ENCODE measurements at regions not wholly inside any gene's neighbourhood (a gene's known extent, or its start where the extent isn't known, plus 50 kb on each side); places are given as distances from the start of the nearest gene placed in this dataset.

- DNase-seq (ENCODE audit: low spot score), result no peak
- peak; percentile 50 for ATAC-seq (ENCODE audit: low read depth)
- no peak overlapping the region for H3K4me3 ChIP-seq (ENCODE audit: severe bottlenecking)
- H3K36me3 ChIP-seq (ENCODE audit: low read depth), result no peaks in the 10 kb centered on the region
- no peak overlapping the region for H3K27ac ChIP-seq (ENCODE audit: poor library complexity, severe bottlenecking)
- TF ChIP-seq CTCF (IDR thresholded peaks at IDR 0.05; ENCODE audit: poor library complexity, severe bottlenecking), result no peak
- H3K4me1 ChIP-seq (ENCODE audit: insufficient read depth, poor library complexity, severe bottlenecking), result peaks cover 29% of the 10 kb centered on the region
- H3K27me3 ChIP-seq (ENCODE audit: insufficient read depth, poor library complexity, severe bottlenecking), result no peaks in the 10 kb centered on the region
- H3K9me3 ChIP-seq (ENCODE audit: severe bottlenecking), result no peaks in the 10 kb centered on the region
Measured at GRCh38 chr13:29908416-29909080, 58.1 kb upstream of the UBL3 start.

GRCh38 chr13:29907670-29908069 lies 57.3 kb upstream of the UBL3 start:
- peaks cover 30% of the 10 kb centered on the region for H3K4me1 ChIP-seq (ENCODE audit: insufficient read depth, poor library complexity, severe bottlenecking)
- no peaks in the 10 kb centered on the region for H3K36me3 ChIP-seq (ENCODE audit: low read depth)
- ATAC-seq (ENCODE audit: low read depth), result no peak
- H3K4me3 ChIP-seq (ENCODE audit: severe bottlenecking), result no peak overlapping the region
- no peaks in the 10 kb centered on the region for H3K9me3 ChIP-seq (ENCODE audit: severe bottlenecking)
- no peak for DNase-seq (ENCODE audit: low spot score)
- H3K27me3 ChIP-seq (ENCODE audit: insufficient read depth, poor library complexity, severe bottlenecking), result no peaks in the 10 kb centered on the region
- H3K27ac ChIP-seq (ENCODE audit: poor library complexity, severe bottlenecking), result no peak overlapping the region
- TF ChIP-seq CTCF (IDR thresholded peaks at IDR 0.05; ENCODE audit: poor library complexity, severe bottlenecking), result no peak

GRCh38 chr13:29906432-29907011 lies 56.1 kb upstream of the UBL3 start:
- no peak for DNase-seq (ENCODE audit: low spot score)
- H3K36me3 ChIP-seq (ENCODE audit: low read depth), result no peaks in the 10 kb centered on the region
- H3K27me3 ChIP-seq (ENCODE audit: insufficient read depth, poor library complexity, severe bottlenecking), result no peaks in the 10 kb centered on the region
- no peak overlapping the region for H3K27ac ChIP-seq (ENCODE audit: poor library complexity, severe bottlenecking)
- ATAC-seq (ENCODE audit: low read depth), result no peak
- H3K4me3 ChIP-seq (ENCODE audit: severe bottlenecking), result no peak overlapping the region
- no peaks in the 10 kb centered on the region for H3K9me3 ChIP-seq (ENCODE audit: severe bottlenecking)
- H3K4me1 ChIP-seq (ENCODE audit: insufficient read depth, poor library complexity, severe bottlenecking), result peaks cover 39% of the 10 kb centered on the region
- no peak for TF ChIP-seq CTCF (IDR thresholded peaks at IDR 0.05; ENCODE audit: poor library complexity, severe bottlenecking)

GRCh38 chr13:29905845-29906244 lies 55.4 kb upstream of the UBL3 start:
- Histone ChIP-seq H3K27ac (ENCODE audit: poor library complexity, severe bottlenecking) (peak overlapping the region; percentile 29), H3K4me1 (ENCODE audit: insufficient read depth, poor library complexity, severe bottlenecking) (peaks cover 42% of the 10 kb centered on the region), H3K36me3 (ENCODE audit: low read depth) (no peaks in the 10 kb centered on the region), H3K9me3 (ENCODE audit: severe bottlenecking) (no peaks in the 10 kb centered on the region), H3K4me3 (ENCODE audit: severe bottlenecking) (no peak overlapping the region), H3K27me3 (ENCODE audit: insufficient read depth, poor library complexity, severe bottlenecking) (no peaks in the 10 kb centered on the region)
- ATAC-seq (ENCODE audit: low read depth) (peak; percentile 49), DNase-seq (ENCODE audit: low spot score) (no peak)
- TF ChIP-seq CTCF (IDR thresholded peaks at IDR 0.05; ENCODE audit: poor library complexity, severe bottlenecking), result no peak

- ATAC-seq (ENCODE audit: low read depth) (no peak), DNase-seq (ENCODE audit: low spot score) (no peak)
- no peak overlapping the region for H3K27ac ChIP-seq (ENCODE audit: poor library complexity, severe bottlenecking)
- H3K4me1 ChIP-seq (ENCODE audit: insufficient read depth, poor library complexity, severe bottlenecking), result peaks cover 32% of the 10 kb centered on the region
- H3K9me3 ChIP-seq (ENCODE audit: severe bottlenecking), result no peaks in the 10 kb centered on the region
- H3K27me3 ChIP-seq (ENCODE audit: insufficient read depth, poor library complexity, severe bottlenecking), result no peaks in the 10 kb centered on the region
- TF ChIP-seq CTCF (IDR thresholded peaks at IDR 0.05; ENCODE audit: poor library complexity, severe bottlenecking), result no peak
- H3K4me3 ChIP-seq (ENCODE audit: severe bottlenecking), result no peak overlapping the region
- no peaks in the 10 kb centered on the region for H3K36me3 ChIP-seq (ENCODE audit: low read depth)
Measured at GRCh38 chr13:29903996-29904395, 53.6 kb upstream of the UBL3 start.

Measured in RWPE2 (cell line).